Esophagus muscularis mucosa (tissue), 4 donors: ENCODE measurements at regions not wholly inside any gene's neighbourhood (a gene's known extent, or its start where the extent isn't known, plus 50 kb on each side); places are given as distances from the start of the nearest gene placed in this dataset.

ENCODE experiments used
- CTCF ChIP-seq, 3 experiments: fragments of 200-600 bp in 2 of 3; fragments of 450-650 bp in 1 of 3; sonication (generic) in 2 of 3; IDR thresholded peaks; one replicate each; pipeline ENCODE4 v1.5.1; 2017 to 2019; ENCODE audit warnings: antibody characterized with exemption in 3 of 3, mild to moderate bottlenecking in 2 of 3, moderate library complexity in 1 of 3
- EP300 ChIP-seq: sonication (generic); formaldehyde crosslinking; IDR thresholded peaks from one replicate; pipeline ENCODE4 v1.6.1; 2017; ENCODE audit warnings: antibody characterized with exemption
- POLR2A ChIP-seq: fragments of 450-650 bp; IDR thresholded peaks from one replicate; pipeline ENCODE4 v1.6.1; 2017; ENCODE audit warnings: antibody characterized with exemption, moderate library complexity, mild to moderate bottlenecking, low read depth

GRCh38 chr5:159514229-159514810 lies 184.0 kb upstream of the IL12B start:
- TF ChIP-seq EP300 (no peak), CTCF (IDR thresholded peaks at IDR 0.05) (no peak), POLR2A (no peak)
